SKM-1 treated with dmso at 0.1 percent for 144 hours (cell line): ENCODE measurements at regions not wholly inside any gene's neighbourhood (a gene's known extent, or its start where the extent isn't known, plus 50 kb on each side); places are given as distances from the start of the nearest gene placed in this dataset.

Experiments
- DNase-seq: peaks from one replicate; lab custom pipeline; 2025; ENCODE audit not compliant: unreplicated experiment; lab: John Stamatoyannopoulos, UW

DNA sequence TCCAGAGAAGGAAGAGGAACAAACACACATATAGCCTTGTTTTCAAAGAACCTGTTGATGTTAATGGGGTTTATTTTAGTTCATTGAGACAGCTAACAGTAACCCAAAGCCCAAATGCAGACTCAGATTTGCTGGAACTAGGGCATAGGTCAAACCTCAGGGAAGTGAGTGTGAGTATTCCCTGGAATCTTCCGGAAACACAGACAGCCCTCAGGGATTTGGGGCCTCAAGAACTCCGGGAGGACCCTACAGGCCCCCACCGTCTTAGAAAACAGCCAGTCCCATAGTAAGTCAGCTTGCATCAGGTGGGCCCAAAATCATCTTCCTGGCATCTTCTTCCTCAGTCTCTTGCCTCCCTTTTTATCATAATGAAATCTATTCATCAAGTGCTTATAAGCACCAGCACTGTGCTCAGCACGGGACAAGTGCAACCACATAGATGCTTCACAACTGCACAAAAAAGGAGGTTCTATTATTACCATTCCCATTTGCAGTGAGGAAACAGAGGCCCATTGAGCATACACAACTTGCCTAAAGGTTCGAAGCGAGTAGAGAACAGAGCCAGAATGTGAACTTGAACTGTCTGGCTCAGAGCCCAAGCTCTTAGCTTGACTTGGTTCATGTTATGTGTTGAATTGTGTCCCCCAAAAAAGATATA lies 50.2 kb upstream of the BCL11A start:
- no peak for DNase-seq

DNA sequence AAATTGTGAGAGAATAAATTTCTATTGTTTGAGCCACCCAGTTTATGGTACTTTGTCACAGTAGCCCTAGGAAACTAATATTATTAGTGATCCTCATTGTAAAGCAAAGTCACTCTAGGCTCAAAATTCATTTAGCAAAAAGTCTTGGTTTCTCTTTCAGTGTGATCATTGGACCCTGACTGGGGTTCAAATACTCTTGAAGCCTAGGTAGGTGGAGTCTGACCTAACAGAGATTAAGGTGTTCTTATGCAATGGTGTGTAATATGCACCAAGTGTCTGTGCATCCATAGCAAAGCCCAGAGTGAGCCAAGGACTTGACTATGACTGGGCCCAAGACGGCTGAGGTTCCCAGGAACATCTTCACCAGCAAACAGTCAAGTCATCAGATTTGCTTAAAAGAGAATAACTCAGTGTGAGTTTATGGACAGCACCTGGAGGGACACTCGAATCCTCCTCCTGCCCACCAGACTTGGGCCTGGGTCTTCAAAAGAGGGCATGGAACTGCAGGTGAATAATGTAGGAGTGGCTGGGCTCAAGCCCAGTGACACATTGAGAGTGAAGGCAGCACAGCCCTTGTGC lies 51.1 kb upstream of the BCL11A start:
- DNase-seq: no peak

DNA sequence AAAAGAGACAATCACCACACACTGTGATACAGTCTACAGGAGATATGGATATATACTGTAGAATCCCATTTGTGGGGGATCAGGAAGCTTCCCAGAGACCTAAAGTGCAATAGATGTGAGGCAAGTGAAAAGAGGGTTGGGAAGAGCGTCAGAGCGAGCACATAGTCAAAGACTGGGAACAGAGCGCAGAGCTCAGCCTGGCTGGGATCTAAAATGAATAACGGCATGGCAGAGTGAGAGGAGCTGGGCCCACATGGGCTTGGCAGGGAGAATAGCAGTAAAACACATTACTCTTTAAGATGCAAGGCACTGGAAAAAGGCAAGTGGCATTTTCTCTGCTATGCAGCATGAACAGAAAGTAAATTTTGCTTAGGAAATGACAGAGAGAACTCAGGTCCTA lies 52.4 kb upstream of the BCL11A start:
- no peak for DNase-seq

DNA sequence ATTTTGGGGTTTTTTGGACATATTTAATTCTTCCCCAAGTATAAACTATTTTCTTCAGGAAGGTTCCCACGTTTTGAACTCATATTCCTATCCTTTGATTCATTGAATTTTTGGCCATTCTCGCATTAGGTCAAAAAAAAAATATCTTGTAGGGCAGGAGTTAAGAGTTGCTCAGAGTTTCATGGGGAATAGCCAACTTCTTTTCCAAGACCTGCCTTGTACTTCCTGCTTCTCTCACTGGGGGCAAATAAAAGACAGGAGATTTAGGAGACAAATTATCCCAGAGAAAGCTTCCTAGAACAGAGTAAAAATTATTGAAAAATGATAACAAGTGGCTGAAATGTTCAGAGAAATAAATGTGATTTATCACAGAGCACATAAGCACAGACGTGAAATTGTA lies 55.2 kb upstream of the BCL11A start:
- DNase-seq: no peak

DNA sequence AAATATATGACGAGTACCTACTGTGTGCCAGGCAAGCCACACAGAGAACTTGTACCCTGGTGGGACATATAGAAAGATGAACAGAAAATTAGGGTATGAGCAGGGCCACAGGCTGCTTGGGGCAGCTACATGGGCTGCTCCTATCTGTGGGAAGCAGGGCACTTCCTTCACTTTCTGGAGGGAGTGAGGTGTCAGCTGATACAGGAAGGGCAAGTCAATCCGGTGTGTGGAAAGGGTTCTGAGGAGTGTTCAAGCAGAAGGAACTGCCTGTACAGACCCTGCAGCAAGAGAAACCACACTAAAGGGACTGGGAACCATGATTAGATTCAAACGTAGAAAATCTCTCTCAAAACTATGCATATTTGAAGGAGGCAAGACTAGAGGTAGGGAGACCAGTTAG lies 58.6 kb upstream of the BCL11A start:
- DNase-seq: no peak

DNA sequence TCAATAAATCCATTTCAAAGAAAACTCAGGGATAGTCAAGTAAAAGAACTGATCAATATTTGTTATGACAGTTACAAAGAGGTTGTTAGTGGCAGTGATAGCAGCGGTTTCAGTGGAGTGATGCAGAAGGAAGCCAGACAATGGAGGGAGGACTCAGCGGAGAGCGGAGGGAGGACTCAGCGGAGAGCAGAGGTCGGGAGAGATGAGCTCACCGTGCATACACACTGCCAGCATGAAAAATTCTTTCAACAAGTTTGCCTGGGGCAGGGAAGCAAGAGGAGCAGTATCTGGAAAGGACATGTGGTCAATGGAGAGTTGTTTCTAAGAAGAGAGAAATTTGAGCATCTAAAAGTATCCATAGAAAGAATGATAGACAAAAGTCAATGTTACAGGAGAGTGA lies 60.9 kb upstream of the BCL11A start:
- no peak for DNase-seq

DNA sequence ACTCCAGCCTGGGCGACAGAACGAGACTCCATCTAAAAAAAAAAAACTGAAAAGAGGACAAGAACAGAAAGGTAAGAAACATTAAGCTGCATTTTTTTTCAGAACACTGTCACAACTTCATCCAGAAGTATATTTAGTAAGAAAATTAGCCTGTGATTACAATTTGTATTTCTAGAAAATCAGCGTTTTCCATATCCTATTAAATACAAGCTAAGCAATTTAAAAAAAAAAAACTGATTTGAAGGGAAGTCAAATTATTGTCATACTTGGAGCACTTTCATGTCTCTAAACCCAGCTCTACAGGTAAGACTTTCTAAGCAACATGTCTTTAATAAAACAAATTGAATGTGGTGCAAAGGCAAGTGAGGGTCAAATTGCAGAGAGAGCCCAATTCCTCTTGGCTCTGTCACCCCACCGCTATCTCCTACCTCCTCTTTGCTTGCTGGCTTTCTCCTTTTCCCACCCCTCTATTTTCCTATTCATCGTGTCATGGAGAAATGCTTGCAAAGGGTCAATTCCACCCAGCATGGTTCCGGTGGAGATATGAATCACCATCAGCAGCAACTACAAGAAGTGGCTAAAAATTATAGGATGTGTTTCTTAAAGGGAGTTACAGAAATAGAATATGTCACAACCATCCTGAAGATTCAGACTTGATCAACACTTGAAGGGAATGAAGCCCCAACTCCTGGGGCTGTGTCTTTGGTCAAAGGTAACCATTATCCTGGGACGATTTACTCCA lies 68.4 kb upstream of the BCL11A start:
- DNase-seq: no peak

DNA sequence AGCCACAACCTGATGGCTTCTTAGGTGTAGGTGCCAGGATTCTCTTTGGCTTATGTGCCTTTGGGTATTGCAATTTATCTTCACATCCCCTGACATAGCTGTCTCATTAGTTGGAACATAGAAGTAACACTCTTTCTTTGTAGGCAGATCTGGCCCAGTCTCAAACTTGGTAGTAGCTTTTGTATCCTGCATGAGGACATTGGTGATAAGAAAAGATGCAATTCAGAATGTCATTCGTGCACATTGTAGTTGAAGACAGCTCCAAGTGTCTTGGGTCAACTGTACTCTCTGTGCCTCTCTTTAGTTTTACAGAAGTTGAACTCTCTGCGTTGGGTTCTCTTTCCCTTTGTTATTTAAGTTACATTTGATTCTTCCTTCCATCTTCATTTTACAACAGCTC lies 69.6 kb upstream of the BCL11A start:
- no peak for DNase-seq

DNA sequence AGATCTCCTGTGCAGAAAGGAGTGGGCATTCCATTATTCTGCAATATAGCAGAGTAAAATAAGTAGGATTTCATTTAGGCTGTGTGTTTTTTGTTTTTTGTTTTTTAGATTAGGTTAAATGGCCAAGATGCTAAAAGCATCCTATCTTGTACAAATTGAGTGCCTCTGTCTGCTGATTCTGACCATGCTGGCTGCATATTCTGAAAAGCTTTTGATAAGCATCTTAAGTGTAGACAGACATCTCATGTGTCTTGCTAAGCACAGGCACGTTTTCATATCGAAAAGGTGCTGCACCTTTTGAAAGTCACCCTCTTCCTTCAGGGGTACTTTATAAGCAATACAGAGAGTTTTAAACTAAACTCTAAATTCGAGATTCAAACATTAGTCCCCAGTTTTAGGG lies 74.0 kb upstream of the BCL11A start:
- no peak for DNase-seq

DNA sequence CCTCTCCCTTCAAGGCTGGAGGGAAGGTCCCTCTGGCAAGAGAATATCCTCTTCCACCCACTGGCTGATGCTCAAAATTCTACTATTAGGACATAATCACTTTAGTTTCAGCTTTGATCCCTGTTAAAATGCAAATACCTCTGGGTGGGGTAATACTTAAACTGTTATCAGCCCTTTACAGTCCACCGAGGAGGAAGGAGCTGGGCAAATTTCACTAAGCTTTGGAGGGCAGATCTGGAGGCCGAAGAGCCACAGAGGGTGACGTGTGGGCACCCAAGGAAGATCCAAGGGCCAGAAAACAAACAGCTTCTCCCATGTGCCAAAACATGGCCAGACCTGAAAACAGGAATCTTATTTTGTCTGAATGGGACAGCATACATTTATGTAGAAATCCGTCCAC lies 74.6 kb upstream of the BCL11A start:
- DNase-seq: no peak

DNA sequence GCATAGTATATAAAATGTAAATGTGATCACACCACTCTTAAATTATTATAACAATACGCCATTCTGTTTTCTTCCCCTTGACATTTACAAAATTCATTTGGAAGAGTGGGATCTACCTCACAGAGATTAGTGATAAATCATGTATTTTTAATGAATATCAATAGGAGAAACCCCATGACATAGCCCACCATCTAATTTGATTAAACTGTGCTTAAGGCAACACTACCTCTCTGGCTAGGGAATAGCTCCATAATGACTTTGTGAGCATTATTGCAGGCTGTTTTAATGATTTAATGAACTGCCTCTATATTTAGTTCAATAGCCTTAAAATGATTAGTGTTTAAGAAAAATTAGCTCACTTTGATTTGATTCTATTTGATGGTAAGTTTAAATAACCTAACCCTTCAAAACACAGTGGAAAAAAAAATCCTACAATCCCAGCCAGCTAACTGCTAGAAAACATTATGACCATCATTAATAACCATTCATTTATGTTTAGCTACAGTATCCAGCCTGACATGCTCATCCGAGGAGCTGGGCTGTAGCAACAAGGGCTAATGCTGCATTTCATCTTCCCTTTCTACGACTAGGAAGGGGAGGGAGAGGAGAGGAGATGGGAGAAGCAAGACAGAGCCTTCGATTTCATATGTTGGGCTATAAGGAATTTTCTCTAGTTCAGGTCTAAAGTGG lies 75.3 kb upstream of the BCL11A start:
- DNase-seq: no peak

DNA sequence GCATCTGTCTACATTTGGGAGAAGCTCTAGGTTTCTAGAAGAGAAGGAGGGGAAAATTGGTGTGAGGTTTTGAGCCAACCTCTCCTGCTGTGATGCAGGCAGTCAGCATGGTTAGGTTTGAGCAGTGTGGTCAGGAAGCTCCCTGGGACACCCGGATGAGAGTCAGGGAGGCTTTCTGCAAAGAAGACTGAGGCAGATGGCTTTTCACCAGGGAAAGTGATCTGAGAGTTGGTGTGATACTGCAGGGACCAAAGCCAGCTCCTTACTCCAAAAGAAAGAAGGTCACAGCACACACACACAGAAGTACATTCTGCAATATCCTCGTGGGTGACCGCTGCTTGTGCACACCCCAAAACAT lies 75.8 kb upstream of the BCL11A start:
- no peak for DNase-seq

DNA sequence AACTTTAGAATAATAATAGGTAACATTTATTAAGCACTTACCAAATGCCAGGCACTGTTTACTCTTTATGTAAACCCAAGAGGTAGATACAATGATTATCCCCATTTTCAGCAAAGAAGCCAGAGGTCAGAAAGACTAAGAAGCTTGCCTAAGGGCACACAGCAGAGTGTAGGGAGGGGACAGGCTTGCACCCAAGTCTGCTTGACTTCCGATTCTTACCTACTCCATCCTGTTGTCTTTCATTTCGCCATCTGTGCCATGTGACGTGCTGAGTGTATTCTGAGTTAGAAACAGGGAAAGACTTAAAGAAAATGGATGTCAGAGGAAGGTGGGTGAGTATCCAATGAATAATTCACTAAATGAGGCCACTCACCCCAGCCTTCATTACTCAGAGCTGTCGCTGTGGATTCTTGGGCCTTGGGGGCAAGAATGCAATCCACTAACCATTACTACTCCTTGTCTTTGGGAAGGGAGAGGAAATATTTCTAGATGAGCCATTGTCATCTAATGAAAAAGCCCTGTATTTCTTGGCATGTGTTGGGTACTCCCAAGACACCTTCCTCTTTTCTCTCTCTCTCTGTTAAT lies 76.4 kb upstream of the BCL11A start:
- DNase-seq: no peak

DNA sequence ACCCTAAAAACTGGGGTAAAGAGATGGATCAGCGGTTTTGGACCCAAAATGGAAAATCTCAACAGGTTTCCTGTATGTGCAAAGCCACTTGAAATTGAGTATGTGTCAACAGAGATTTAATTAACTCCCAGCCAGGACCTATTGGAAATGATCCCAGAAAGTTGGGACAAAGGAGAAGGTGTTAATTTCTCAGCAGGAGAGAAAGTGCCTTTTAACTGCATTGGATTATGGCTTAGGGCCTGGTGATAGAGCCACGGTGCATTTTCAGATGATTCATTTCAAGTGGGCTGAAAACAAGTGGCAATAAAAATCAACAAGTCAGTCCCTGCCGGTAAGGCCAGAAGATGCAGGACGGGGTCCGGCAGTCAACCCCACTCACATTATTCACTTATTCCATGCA lies 80.2 kb upstream of the BCL11A start:
- DNase-seq: no peak

DNA sequence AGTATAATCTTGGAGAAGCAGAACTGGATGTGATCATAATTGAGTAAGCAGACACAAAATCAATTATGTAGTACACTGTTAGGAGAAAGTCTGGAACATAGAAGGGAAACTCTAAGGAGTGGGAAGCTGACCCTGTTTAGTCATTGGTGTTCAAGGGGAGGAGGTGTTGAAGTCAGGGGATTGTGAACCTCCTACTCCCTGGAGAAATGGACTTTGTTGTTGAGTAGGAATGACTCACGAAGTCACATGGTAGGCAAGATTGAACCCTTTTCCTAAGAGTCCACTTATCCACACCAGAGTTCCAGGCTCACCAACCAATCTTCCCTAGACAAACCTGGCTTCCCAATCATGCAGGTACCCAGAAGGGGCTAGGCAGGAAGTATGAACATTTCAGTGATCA lies 81.0 kb upstream of the BCL11A start:
- no peak for DNase-seq

DNA sequence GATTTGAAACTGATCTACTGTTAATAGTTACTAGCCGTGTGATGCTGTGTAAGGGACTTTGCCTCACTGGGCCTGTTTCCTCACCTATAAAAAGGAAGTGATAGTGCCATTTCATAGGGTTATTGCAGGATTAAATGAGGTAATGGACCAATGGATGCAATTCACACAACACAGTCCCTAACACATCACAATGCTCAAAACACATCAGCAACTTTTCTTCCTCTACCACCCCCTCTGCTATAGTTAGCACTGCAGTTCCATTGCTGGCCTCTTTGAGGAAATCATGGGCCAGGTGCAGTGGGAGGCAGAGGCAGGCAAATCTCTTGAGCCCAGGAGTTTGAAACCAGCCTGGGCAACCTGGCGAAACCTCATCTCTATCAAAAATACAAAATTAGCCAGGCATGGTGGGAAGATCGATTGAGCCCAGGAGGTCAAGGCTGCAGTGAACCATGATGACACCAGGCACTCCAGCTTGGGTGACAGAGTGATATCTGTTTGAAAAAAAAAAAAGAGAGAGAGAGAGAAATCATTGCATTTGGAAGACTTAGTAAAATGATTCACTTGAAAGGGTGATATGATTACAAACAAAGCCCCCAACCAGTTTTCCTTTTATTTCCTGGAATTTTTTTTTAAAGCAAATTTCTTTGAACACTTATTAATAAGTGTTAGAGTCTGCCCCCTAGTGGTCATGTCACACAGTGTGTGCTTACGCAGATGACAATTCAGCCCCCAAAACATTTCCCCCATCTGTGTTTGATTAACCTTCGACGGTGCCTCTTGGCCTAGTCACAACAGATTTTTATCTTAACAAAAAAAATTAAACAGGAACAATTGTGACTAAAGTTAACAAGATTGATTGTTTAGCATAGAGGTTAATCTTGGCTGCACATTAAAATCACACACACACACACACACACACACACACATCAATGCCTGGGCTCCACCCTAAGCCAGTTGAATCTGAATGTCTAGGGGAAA lies 88.6 kb upstream of the BCL11A start:
- peak; percentile 28 for DNase-seq

DNA sequence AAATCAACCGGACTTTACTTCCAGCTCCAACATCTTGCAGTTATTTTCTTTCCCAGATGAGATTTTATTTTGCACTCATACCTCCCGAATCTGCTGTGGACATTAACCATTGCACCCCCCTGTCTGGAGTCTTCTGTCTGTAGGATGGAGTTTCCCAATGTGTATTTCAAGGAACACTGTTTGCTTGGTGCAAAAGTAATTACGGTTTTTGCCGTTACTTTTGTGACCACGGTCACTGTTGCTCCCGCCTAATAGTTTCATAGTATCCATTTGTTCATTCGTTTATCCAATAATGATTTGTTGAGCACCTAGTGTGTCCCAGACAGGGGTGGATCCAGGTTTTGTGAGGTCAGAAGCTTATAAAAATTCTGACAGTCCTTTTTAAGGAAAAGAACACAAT lies 90.3 kb upstream of the BCL11A start:
- DNase-seq: no peak

DNA sequence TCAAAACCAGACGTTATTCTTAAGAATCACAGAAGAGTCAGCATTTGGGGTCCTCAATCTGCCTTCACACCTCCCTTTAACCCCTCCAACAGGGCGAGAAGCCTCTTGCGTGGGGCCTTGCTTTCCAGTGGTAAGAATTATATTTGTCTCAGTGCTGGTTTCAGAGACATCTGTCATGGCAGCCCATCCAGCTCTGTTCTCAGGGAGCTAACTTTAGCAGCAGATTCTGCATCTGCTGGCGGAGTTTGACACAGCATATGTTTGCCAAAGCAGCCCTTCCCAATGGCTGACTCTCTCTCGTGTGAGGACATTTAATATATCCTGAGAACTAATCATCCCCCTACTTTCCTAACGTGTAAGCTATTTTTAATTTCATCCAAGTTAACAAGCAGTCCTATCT lies 91.5 kb upstream of the BCL11A start:
- no peak for DNase-seq

DNA sequence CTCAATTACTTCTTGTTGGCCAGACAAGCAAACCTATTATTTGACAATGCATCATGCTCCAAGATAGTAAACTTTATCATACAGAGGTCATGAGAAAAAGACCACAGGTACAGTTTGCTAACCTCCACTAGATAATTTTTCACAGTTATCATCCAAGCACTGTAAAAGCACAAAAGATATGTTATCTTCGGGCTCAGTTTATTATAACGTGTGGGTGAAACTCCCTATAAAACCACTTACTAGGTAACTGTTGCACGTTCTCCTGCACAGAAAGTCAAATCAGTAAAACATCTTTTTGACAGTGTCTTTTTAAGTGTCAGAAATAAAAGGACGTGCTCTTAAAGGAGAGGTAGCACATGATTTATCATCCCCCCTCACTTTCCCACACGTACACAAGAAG lies 94.7 kb upstream of the BCL11A start:
- DNase-seq: no peak

DNA sequence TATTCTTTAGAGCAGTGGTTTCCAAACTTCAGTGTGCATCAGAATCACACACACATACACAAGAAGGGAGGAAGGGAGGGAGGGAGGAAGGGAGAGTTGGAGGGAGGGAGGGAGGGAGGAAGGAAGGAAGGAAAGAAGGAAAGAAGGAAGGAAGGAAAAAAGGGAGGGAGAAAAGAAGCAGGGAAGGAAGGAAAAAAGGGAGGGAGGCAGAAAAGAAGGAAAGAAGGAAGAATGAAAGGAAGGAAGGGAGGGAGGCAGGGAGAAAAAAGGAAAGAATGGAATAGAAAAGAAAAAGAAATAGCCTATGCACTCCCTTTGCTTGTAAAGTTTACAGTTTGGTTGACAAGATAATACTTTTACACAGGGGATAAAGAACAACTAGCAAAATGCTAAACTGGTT lies 96.3 kb upstream of the BCL11A start:
- DNase-seq: no peak
